SIG-M5 treated with dmso at 0.1 percent for 504 hours (cell line): ENCODE measurements at regions not wholly inside any gene's neighbourhood (a gene's known extent, or its start where the extent isn't known, plus 50 kb on each side); places are given as distances from the start of the nearest gene placed in this dataset.
A peak's percentile ranks its signal among the peaks of the same experiment; 100 is the strongest.

Experiments
- DNase-seq: peaks from one replicate; lab custom pipeline; 2025; ENCODE audit not compliant: unreplicated experiment; lab: John Stamatoyannopoulos, UW

DNA sequence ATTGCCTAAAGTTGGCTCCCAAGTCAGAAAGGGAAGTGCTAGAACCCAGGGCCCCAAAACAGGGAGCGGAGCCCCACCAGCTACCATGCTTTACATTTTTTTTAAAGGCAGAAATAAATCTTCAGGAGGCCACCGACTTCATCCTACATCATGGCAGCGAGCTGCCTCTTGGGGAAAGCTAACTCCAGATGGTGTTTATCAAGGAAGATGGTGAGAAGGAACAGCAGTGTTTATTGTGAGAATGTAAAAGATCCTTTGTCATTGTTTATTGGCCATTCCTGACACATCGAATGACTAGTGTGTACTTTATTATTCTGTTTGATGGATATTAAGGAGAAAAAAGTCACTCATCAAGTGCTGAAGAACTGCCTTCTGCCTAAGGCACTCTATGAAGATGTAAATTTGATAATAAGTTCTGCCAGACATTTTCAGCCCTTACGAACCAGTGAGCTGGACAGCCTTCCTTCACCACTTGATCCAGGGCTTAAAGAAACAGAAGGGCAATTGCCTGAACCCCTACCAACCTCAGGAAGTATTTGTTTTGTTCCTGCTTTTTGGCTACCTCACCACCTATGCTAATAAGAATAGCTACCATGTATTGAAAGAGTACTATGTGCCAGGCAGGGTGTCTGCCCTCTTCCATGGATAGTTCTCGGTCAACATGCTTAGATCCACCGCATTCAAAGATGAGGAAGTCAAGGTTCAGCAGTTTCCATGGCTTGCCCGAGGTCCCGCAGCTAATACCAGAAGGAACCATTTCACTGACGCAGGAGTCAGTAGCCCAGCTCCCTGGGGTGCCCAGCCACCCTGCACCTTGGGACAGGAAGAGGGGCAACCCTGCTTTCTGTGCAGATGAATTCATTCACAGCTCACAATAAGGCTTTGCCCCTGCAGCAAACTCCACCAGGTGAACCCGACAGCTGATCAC, 194.7 kb upstream of the RREB1 start:
- peak; percentile 26 for DNase-seq

DNA sequence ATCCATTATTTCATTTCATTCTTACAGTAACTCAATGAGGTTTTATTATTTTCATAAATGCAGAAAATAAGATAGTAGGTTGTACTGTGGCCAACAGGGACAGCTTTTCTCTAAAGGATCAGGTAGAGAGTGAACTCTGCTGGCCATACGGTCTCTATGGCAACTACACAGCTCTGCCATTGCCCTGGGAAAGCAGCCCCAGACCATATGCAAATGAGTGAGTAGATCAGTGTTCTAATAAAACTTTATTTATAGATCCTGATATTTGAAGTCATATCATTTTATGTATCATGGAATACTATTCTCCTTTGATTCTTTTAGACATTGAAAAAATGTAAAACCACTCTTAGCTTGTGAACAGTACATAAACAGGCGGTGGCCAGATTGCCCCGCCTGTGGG, 192.5 kb upstream of the RREB1 start:
- DNase-seq = peak; percentile 41

DNA sequence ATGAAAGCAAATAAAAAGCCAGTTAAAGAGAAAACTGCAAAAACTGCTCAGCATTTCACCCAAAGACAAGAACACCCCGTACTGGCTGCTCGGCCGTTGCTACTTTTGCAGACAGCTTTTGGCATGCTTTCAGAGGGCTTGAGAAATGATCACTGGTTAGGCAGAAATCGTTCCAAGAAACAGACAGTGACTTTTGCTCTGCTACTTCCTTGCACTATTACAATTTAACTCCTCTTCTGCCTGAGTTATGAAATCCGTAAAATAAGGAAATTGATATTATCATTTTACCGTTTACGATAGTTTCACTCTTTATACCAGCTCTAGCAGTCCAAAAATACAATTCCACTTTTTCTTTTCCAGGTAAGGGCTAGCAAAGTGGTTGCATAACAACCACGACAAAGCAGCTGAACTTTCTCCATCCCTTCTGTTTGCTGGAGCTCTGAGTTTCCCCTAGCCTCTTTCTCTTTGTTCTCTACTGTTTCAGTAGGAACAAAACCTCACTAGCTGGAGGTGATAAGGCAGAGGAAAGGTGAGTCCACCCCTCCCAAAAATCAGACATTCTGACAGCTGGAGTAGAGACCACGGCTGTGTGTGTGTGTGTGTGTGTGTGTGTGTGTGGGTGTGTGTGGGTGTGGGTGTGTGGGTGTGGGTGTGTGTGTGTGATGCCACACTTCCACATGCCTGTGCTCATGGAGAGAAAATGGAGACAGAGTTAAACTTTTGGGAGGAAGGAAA, 191.8 kb upstream of the RREB1 start:
- peak; percentile 90 for DNase-seq

DNA sequence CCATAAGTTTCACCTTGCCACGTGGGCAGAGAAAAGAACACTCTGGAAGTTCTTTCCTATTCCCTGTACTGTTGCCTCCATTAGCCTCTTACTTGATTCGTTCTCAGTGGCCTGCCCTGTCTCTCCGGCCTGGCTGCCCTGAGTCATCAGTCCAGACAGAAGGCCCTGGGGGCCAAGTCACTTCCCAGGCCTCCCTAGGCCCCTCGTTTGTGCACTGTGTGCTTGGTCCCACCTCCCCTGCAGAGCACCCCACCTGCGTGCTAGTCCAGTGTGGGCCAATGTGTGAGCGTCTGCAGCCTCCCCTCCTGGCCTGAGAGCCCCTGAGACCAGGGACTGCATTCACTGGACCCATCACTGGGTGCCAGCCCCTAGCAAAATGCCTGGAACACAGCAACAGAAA, 191.2 kb upstream of the RREB1 start:
- DNase-seq = no peak

DNA sequence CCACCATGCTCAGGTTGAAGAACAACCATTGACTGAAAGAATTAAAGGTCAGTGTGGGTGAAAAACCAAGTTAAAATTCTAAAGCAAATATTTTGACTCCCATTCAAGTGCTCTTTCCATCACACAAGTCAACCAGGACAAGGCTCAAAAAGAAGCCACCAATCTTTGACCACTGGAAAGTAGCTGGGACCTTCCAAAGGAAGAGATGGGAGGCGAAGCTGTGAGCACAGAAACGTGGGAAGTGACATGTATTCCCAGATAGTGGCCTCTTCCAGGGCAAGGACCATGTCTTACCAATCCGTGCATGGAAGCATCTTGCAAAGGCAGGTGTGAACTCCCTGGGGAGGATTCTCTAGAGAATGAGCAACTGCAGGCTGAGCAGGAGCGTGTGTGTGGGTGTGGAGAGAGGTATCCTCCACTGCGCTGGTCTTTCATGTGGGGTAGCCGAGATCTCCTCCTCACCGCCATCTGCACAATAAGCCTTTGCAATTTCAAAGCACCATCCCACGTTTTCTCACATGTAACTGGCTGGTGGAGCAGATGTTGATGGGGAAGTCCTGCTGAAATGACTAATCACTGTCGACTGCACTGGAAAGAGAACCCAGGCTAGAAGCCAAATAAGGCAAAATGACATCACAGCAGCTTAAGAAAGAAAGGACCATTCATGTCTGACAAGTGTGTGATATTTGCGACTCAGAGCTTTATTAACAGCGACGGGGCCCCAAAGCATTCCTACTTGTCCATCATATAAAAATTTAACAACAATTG, 189.4 kb upstream of the RREB1 start:
- DNase-seq = peak; percentile 74

DNA sequence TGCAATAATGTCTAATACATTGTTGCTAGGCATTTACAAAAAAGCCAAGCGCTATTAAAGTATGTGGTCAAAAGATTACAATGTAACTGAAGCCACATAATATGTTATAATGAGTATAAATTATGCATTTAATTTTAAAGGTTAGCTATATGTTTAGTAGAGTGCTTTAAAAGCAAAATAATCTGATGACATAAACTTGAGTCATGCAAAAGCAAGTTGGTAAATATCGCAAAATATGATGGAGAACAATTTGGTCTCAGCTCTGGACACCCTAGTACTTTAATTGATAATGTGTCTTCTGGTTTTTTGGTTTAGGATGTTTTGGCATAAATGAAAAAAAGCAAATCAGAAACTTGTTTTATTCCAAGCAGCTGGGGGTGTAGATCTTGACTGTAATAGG, 188.6 kb upstream of the RREB1 start:
- no peak for DNase-seq

DNA sequence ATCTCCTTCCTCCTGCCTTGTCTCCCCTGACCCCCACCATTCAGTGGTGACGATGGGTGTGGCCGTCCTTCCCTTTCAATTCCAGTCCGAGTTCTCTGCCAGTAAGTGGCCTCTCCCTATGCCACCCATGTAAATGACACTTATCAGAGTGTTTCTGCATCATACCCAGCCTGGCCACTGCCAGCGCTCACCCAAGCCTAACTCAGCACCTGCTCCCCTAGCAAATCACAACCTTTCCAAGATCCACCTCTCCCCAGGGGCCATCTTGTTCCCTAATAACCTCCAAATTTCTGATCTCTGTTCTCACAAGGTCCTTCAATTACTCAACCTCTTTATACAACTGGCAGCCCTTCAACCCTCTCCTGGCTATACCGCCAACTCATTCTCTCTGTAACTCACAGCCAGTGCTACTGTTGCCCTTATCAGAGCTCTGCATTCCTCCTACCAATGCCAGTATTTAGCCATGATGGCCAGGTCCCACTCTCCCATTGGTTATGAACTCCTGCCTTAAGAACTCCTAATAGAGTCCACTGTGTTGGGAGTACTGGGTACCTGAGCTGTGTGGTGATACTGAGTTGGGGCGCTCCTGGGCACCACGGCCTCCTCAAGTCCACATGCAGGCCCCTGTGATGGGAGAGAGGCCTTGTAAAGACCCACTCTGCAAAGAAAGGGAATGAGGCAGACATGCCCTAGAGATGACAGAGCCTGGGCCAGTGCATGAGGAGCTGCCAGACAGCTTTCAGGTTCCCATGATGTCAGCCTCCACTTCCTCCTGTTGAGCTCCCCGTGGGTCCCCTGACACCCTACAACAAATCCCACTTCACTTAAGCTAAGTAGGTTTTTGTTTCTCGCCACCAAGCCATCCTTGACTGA, 187.4 kb upstream of the RREB1 start:
- no peak for DNase-seq

DNA sequence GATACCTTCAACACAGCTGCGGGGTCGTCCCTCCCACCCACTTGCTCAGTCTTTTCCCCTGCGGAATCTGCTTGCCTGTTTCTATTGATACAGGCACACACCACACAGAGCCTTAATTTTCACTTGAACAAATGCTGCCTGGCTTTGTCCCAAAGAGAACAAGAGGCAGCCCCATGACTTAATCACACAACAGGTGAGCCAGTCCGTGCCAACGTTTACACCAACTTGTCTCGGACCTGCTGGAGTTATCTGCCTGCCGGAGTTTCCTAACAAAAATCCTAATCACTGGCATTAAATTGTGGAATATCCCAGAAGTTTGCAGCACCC, 186.8 kb upstream of the RREB1 start:
- no peak for DNase-seq

DNA sequence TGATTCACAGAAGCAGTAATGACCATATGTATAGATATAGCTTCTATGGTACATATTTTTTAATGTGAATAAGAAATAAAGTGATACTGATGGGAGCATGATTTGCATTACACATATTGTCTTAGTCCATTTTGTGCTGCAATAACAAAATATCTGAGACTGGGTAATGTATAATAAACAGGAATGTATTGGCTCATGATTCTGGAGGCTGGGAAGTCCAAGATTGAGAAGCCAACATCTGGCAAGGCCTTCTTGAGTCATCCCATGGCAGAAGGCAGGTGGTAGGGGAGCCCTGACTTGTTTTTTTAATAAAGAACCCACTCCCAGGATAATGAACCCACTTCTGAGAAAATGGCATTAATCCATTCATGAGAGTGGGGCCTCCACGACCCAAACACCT, 185.6 kb upstream of the RREB1 start:
- DNase-seq = no peak

DNA sequence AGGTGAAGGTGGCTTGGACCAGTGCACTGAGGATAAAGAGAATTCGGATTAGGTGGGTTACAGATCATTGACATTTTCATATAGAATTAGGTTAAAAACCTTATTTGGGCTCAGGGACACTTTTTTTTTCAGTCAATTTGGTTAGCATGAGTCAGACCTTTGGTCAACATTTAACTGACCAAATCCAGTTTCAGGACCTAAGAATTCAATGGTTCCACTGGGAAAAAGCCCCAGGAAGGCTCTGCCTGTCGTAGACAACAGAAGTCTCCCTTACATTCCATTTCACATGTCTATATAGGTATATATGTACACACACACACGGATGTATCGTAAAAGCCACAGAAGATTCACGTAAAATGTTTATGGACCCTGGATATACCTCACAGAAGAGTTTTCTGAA, 184.2 kb upstream of the RREB1 start:
- DNase-seq = no peak

DNA sequence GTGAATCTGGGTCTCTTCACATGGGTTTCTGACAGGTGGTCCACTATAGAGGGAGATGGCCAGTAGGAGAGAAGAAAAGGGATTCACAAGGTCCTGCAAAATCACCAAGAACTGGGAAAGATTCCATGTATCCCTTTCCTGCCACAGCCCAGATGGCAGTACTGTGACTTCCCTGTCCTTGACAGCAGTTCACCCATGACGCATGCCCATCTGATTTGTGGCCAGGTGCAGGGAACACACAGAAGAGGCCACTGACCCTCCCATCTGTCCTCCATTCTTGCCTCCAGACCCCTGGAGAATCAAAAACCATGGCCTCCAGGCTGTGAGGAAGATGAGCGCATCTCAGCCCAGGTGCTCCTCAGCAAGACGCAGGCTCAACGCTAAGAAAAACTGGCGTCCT, 183.1 kb upstream of the RREB1 start:
- DNase-seq = no peak

DNA sequence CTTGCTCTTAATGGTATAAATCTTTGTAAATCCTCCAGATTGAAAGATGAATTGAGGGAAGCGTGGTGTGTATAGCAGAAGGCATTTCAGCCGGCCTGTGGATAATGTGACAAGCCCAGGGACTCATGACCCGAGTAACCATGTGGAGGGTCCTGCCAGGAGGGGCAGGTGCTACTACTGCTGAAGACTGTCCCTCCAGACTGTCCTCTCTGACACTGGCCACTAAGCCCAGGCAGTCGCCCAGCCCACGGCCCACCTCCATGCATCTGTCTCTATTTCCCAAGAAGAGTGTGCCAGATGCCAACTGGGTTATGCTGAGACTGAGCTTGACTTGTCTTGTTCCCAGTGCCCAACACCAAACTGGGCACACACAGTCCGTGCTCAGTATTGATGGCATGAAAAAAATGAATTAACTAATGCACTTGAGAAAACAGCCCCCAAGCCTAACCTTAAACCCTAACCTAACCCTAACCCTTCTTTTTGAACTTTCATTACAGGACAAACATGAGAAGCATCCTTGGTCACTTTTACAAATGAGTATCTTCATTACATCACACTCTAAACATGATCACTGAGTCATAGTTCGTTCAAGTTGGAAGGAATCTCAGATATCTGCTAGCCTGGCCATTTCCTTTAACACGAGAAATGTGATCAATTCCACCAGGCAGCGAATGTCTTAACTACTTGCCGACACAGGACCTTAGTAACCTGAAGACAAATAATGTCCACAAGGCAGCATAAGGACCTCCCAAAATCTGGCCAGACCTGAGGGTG, 182.2 kb upstream of the RREB1 start:
- DNase-seq = no peak

DNA sequence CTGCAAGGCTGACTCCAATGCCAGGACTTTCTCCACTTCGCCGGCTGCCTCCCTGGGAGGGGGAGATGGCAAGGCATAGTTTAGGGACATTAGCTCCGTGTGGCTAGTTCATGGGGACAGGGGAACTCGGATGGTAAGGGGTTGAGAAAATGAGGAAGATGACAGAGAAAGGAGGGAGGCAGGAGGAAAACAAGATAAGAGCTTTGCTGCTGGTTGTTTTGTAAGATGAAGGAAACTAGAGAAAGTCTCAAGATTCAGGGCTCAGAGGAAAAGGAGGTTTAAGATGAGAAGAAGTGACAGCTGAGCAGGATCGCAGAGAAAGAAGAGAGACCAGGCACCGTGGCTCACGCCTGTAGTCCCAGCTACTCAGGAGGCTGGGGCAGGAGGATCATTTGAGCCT, 180.9 kb upstream of the RREB1 start:
- DNase-seq = no peak

DNA sequence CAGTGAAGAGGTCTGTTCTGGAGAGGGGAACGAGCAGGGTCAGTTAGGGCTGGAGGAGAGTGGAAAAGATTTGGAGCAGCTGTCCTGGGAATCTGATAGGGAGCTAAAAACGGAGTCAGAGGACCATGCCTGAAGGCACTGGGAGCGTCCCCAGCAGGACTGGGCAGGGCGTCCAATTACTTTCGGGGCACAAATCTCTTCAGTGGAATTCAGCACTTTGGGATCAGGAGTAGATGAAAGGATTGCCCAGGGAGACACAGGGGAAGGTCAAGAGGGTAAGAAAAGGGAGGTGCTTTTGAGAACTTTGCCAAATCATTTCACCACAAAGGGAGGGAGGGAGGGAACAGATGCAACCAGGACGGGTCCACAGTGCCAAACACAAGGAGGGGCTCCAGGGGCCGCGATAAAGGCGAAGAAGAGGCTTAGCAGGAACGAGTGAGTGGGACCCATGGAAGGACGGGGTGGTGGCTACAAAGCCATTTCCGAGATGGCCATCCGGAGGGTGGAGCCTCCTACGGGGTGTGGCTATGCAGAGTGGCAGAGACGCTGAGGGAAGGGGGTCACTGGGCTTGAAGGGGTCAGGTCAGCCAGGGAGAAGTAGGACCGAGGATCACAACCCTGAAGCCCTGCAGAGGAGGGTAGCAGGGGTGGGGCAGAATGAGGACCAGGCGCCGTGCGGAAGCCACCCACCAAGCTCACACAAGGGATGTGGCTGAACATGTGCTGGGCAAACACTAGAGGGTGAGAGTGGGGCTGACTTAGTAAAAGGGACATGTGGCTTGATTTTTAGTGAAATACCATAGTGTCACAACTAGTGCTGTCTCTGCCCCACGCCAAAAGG, 180.0 kb upstream of the RREB1 start:
- DNase-seq = no peak

DNA sequence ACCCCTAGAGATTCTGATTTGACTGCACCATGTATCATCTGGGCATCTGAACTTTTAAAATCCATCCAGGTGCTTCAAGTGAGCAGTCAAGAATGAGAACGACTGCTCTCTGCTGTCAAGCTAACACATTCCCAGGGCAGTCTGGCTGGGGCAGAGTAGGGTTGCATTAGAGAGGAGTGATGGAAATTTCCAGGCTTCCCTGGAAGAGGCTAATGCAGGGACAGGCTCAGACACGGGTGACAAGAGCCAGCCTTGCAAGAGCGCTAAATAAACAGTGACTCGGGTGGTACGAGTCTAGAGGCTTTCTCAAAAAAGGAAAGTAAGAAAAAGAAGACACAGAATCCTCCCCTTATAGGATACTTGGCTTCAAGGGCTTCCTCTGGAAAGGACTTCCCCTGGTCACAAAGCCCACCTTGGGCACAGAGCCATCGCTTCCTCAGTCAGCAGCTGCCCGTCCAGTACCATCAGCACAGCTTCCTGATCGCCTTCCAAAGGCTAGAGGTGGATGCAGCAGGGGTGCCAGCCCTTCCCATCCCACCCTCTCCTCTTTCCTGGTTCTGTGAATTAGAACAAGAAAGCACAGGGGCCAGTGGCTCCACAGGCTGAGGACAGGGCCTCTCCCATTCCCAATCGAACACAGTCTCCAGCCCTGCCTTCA, 177.4 kb upstream of the RREB1 start:
- no peak for DNase-seq

DNA sequence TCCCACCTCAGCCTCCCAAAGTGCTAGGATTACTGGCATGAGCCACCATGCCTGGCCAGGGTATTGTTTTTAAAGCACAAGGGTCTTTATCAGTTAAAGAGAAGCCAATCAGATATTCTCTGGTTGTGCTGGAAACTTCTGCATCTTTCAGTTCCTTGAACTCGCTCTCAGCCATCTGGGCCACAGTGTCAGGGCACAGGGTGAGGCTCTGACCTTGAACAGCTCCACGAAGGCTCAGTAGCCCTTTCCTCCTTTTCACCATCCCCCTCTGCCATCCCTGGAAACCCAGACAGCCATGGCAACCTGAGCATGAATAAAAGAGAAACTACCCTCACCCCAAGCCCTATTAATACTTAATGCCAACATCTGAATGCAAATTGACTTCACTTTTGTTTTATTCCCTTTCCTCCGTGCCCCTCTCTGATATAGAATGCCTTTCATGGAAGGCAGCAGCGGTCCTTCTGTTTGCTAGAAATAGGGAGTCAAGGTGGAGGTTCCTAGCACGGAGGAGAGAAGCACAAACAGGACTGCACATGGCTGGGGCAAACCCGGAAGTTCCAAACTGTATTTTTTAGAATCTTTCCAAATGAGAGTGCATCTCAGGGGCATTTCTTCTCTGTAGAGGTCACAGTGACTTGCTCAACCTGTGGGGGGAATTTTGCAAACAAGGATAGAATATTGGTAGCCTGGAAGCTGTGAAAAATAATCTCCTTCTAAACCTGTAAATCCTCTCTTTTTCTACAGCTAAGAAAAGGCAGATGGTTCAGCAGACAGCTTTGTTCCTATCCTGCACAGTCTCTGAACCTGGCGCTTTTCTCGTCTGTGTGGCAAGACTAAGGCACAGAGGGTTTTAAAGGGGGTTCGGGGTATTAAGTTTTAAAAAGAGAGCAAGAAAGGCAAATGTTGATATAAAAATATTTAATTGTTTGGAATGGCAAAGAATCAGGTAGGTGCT, 176.4 kb upstream of the RREB1 start:
- peak; percentile 51 for DNase-seq

DNA sequence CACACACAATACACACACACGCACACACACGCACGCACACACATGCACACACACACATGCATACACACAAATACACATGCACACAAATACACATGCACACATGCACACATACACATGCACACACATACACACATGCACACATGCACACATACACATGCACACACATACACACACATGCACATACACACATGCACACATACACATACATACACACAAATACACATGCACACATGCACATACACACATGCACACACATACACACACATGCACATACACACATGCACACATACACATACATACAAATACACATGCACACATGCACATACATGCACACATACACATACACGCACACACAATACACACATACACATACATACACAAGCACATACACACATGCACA, 175.4 kb upstream of the RREB1 start:
- no peak for DNase-seq

DNA sequence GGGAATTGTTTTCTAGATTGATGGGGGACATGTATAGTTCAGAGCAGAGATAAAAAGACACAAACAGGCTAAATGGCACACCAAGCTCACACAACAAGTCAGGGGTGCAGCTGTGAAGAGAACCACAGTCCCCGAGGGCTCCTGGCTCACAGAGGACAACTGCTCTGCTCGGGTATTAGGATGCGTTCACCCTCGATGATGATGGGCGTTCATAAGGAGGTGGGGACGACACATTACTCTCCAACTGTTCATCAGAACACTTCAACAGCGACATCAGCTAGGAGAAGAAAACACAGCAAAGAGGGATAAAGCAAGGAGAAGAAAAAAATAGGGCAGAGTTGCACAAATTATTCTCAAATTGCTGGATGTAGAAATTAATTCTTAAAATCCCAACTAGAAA, 174.8 kb upstream of the RREB1 start:
- DNase-seq = no peak
